ENCODE measurements at regions not wholly inside any gene's neighbourhood (a gene's known extent, or its start where the extent isn't known, plus 50 kb on each side); places are given as distances from the start of the nearest gene placed in this dataset.
A peak's percentile ranks its signal among the peaks of the same experiment; 100 is the strongest.

DNA sequence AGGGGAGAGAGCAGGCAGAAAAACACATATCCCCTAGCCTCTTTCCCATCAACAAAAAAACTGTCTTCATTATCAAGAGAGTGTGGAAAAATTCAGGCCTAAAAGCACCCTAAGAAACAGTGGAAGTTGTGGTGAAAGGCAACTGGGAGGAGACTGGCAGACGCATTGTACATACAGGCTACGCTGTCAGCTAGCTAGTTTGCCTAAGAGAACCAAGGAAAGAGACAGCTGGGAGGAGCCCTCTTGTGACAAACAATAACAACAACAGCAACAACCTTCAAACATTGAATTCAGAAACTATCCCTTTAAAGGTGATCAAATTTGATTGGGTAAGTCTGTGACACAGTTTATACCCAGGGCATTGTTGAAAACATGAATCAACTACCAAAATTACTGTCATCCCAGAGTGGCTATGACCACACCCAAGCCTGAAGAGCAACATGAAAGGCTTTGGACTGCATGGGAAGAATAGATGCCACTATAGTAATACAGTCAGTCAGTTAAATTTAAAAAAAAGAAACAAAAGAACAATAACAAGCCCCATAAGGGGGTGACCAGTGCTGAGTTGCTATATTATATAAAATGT lies 88.9 kb upstream of the CRIM1 start:
- DNase-seq (ENCODE audit: low read depth) = peak; percentile 25
- H3K4me3 ChIP-seq (ENCODE audit: low read depth, low read length) = no peak overlapping the region
- TF ChIP-seq, protein P1, sequence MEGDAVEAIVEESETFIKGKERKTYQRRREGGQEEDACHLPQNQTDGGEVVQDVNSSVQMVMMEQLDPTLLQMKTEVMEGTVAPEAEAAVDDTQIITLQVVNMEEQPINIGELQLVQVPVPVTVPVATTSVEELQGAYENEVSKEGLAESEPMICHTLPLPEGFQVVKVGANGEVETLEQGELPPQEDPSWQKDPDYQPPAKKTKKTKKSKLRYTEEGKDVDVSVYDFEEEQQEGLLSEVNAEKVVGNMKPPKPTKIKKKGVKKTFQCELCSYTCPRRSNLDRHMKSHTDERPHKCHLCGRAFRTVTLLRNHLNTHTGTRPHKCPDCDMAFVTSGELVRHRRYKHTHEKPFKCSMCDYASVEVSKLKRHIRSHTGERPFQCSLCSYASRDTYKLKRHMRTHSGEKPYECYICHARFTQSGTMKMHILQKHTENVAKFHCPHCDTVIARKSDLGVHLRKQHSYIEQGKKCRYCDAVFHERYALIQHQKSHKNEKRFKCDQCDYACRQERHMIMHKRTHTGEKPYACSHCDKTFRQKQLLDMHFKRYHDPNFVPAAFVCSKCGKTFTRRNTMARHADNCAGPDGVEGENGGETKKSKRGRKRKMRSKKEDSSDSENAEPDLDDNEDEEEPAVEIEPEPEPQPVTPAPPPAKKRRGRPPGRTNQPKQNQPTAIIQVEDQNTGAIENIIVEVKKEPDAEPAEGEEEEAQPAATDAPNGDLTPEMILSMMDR (IDR thresholded peaks at IDR 0.05; ENCODE audit: insufficient read depth, low read depth, low read length, missing control alignments) = no peak

DNA sequence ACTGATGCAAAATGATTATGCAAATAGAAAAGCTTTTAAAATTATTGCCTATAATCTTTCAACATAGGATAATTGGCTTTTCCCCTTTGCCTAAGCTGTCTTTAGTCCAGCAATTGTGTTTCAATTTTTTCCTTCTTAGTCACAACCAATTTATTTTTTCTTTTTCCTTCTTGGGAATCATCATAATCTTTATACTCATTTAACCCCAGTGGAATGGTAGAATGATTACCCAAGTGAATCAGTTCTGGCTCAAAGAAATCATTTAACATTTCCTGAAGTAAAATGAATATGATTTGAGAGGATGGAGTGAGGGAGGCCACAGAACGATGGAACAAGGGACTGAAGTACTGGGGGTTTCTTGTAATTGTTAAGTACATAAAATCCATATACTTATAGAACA lies 93.0 kb upstream of the CRIM1 start:
- no peak for DNase-seq (ENCODE audit: low read depth)
- H3K4me3 ChIP-seq (ENCODE audit: low read depth, low read length) = no peak overlapping the region
- TF ChIP-seq, protein P1 (IDR thresholded peaks at IDR 0.05; ENCODE audit: insufficient read depth, low read depth, low read length, missing control alignments) = no peak

DNA sequence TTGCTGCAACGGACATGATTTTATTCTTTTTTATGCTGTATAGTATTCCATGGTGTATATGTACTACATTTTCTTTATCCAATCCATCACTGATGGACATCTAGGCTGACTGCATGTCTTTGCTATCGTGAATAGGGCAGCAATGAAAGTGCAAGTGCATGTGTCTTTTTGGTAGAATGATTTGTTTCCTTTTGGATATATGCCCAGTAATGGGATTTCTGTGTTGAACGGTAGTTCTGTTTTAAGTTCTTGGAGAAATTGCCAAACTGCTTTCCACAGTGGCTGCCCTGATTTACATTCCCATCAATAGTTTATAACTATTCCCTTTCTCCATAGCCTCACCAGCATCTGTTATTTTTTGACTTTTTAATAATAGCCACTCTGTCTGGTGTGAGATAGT lies 99.7 kb upstream of the CRIM1 start:
- TF ChIP-seq, protein P1 (IDR thresholded peaks at IDR 0.05; ENCODE audit: insufficient read depth, low read depth, low read length, missing control alignments) = no peak
- no peak for DNase-seq (ENCODE audit: low read depth)

DNA sequence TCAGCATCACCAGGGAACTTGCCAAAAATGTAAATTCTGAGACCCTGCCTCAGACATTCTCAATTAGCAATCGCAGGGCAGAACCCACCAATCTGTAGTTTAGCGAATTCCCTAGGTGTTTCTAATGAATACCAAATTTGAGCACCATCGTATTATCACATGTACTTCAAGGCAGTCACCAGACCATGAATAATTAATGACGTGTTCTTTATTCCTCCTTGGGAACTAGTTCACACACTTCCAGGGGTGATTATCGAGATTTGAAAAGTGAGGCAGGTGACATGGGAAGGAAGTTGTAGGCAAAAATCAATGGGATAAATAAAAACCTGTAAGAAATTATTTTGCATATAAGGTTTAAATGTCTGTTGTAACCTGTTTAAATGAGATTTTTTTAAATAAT lies 102.5 kb upstream of the CRIM1 start:
- DNase-seq (ENCODE audit: low read depth) = no peak
- no peak overlapping the region for H3K4me3 ChIP-seq (ENCODE audit: low read depth, low read length)
- TF ChIP-seq, protein P1 (IDR thresholded peaks at IDR 0.05; ENCODE audit: insufficient read depth, low read depth, low read length, missing control alignments) = no peak

More for the DNA sequence above, 99.7 kb upstream of the CRIM1 start:
- no peak overlapping the region for H3K4me3 ChIP-seq (ENCODE audit: low read depth, low read length)

DNA sequence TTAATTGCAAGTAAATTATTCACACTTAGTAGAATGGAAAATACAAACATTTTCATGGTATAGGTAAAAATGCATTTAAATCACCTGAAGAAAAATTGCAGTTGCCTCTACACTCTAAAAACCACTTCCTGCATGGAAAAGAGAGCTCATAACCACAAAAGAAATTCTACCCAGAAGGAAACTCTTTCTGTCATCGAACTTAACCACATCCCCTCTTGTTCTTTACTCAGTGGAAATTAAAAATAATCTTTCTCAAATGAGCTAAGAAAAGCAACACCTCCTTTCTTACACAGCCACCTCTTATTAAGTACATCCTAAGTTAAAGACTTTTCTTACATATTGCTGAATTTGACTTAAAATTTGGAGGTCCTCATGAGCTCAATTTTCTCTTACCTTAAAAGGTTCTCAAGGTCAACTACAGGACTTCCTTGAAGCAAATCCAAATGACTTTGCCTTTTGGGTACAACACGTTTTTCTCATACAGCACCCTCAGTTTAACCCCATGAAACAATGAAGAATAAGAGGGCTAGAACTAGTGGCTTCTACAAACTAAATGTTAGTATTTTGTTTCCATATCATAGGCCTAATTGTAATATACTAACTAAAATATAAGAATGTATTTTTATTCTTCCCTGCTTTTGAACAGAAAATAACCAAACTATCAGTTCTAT lies 109.1 kb upstream of the CRIM1 start:
- H3K4me3 ChIP-seq (ENCODE audit: low read depth, low read length) = no peak overlapping the region
- peak; percentile 67 for DNase-seq (ENCODE audit: low read depth)
- TF ChIP-seq, protein P1 (IDR thresholded peaks at IDR 0.05; ENCODE audit: insufficient read depth, low read depth, low read length, missing control alignments) = no peak

DNA sequence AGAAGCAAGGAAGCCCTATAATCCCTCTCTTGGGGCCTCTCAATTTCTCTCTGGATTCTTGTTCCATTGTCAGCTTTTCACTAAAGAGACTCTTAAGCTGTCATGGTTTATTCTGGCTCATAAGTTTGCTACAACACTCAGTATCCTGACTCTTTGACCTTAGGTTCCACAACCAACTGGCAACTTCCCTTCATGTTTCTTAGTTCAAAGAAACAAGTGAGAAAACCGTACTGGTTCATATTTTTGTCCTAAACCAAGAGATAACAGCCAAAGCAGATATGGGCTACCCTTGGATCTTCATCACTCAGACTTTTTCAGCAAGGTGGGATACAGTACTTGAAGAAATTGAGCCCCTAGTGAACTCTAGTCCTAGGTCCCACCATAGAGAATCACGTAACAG lies 109.9 kb upstream of the CRIM1 start:
- TF ChIP-seq, protein P1 (IDR thresholded peaks at IDR 0.05; ENCODE audit: insufficient read depth, low read depth, low read length, missing control alignments) = no peak
- DNase-seq (ENCODE audit: low read depth) = no peak
- H3K4me3 ChIP-seq (ENCODE audit: low read depth, low read length) = no peak overlapping the region

DNA sequence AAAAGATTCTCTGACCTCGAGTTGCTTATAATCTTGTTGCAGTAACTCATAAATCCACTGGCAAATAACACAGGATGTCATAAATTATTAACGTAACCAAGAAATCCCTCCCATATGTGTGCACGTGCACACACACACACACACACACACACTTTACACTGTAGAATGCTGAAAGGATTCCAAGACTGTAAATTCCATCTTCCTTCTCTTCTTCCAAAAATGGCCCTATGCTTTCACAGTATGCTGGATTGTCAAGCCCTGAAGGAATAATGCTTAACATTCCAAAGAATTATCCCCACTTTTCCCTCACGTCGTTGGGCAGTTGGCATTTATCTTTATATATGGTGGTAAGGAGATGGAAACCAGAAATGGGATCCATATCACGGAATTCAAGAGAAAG lies 117.5 kb upstream of the CRIM1 start:
- no peak for DNase-seq (ENCODE audit: low read depth)
- TF ChIP-seq, protein P1 (IDR thresholded peaks at IDR 0.05; ENCODE audit: insufficient read depth, low read depth, low read length, missing control alignments) = no peak
- no peak overlapping the region for H3K4me3 ChIP-seq (ENCODE audit: low read depth, low read length)

Measured in GM12865 (cell line).